HG03354 (cell line): ENCODE measurements at regions not wholly inside any gene's neighbourhood (a gene's known extent, or its start where the extent isn't known, plus 50 kb on each side); places are given as distances from the start of the nearest gene placed in this dataset.
"Not testable (repeated sequence)": the region's sequence is repeated elsewhere in the genome, so short reads cannot be mapped to it uniquely, and the experiment has no call there.

Experiments used
- ATAC-seq: cut with Tn5 transposase; IDR thresholded peaks from one replicate; pipeline ENCODE4 v1.9.1; 2021; ENCODE audit warnings: mild to moderate bottlenecking; ENCODE audit not compliant: unreplicated experiment, poor library complexity, severe bottlenecking

GRCh38 chr16:65809627-65810026 is 556.9 kb upstream of the CDH5 start:
- ATAC-seq: no peak

- no peak for ATAC-seq
These were observed 557.7 kb upstream of the CDH5 start for GRCh38 chr16:65808790-65809189.

- no peak for ATAC-seq
These were observed 558.6 kb upstream of the CDH5 start for GRCh38 chr16:65807858-65808257.

GRCh38 chr16:65805704-65806103 is 560.8 kb upstream of the CDH5 start:
- not testable (repeated sequence) for ATAC-seq

- no peak for ATAC-seq
These were observed 570.0 kb upstream of the CDH5 start for GRCh38 chr16:65796481-65796880.

- ATAC-seq: no peak
These were observed 571.5 kb upstream of the CDH5 start for GRCh38 chr16:65794973-65795372.

GRCh38 chr16:65793781-65794180 is 572.7 kb upstream of the CDH5 start:
- ATAC-seq: no peak

GRCh38 chr16:65790768-65791167 is 575.7 kb upstream of the CDH5 start:
- no peak for ATAC-seq

GRCh38 chr16:65789161-65789945 is 577.1 kb upstream of the CDH5 start:
- ATAC-seq: no peak

- ATAC-seq: no peak
These were observed 577.9 kb upstream of the CDH5 start for GRCh38 chr16:65788434-65789140.

GRCh38 chr16:65787921-65788320 is 578.6 kb upstream of the CDH5 start:
- no peak for ATAC-seq

GRCh38 chr16:65786916-65787315 is 579.6 kb upstream of the CDH5 start:
- ATAC-seq: no peak

- no peak for ATAC-seq
These were observed 582.6 kb upstream of the CDH5 start for GRCh38 chr16:65783709-65784474.

- no peak for ATAC-seq
These were observed 583.6 kb upstream of the CDH5 start for GRCh38 chr16:65782611-65783600.

GRCh38 chr16:65781855-65782254 is 584.6 kb upstream of the CDH5 start:
- ATAC-seq: no peak

GRCh38 chr16:65781363-65781762 is 585.1 kb upstream of the CDH5 start:
- no peak for ATAC-seq

- no peak for ATAC-seq
These were observed 587.3 kb upstream of the CDH5 start for GRCh38 chr16:65779201-65779600.

- no peak for ATAC-seq
These were observed 589.8 kb upstream of the CDH5 start for GRCh38 chr16:65776639-65777183.

- no peak for ATAC-seq
These were observed 590.7 kb upstream of the CDH5 start for GRCh38 chr16:65775829-65776228.
